NCI-H748 (cell line): ENCODE measurements at regions not wholly inside any gene's neighbourhood (a gene's known extent, or its start where the extent isn't known, plus 50 kb on each side); places are given as distances from the start of the nearest gene placed in this dataset.

Experiments used
- DNase-seq: peaks from one replicate; lab custom pipeline; 2025; ENCODE audit not compliant: unreplicated experiment; lab: John Stamatoyannopoulos, UW

DNA sequence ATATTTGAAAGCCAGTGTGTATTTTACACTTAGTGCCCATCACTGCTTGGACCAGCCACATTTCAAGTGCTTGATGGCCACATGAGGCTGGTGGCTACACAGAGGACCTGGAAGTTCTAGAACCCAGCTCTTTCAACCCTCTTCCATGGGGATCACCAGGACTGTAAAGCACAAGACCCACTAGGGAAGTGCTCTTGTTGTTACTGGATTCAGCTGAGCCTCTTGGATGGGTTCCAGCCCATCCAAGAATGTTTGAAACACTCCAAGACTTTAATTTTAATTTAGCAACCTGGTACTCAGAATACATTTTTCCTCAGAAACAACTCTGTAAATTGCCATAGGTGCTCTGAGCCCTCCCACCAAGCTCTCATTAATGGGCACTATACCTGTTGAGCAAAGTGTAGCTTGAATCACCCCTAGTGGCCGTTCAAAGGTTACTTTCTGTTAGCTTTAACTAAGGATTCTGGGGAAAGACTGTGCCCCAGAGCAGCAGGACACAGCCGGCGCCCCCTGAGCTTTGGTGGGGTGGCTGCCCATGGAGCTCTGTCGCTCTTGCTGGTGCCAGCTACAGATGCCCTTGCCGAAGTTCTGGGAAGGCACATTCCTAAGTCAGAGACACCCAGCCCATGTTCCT lies 212.4 kb downstream of the HSD17B3 start:
- DNase-seq = no peak

DNA sequence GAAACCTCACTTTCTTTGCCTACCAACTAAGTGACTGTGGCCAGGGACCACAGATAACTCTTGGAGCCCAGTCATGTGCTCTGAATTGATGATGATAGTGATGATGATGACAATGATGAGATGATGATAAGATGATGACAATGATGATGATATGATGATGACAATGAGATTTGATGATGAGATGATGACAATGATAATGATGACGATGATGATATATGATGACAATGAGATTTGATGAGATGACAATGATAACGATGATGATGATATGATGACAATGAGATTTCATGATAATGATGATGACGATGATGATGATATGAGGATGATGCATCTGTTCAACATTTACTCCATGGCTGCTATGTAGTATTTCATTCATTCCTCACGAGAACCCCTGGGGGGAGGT lies 213.0 kb downstream of the ERCC6L2 start:
- no peak for DNase-seq

DNA sequence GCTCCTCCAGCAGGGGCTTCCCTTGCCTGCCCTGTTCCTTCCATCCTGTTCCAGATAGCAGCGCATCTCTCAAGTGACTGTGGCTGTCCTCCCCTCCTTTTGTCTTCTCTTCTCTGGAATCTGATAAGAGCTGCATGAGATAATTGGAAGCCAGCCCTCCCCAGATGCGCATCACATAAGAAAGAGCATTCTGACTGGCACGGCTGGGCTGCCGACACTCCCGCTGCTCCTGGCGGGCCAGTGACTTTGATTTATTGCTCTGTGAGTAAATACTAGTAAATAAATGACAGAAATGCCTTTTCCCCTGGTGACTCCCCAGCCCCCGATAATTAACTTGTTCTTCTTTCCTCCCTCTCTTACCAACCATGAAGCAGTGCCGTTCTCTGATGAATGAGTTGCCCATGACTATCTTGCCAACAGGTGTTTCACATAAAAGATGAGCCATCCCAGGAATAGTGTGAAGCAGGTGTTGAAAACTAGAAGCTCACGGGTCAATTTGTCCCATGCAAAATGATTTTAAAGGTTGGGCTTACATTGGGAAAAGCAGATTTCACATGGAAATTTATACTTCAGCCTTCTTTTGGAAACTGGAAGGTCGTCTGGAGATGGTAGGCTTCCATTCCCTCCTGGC lies 212.3 kb downstream of the ERCC6L2 start:
- peak; percentile 75 for DNase-seq

DNA sequence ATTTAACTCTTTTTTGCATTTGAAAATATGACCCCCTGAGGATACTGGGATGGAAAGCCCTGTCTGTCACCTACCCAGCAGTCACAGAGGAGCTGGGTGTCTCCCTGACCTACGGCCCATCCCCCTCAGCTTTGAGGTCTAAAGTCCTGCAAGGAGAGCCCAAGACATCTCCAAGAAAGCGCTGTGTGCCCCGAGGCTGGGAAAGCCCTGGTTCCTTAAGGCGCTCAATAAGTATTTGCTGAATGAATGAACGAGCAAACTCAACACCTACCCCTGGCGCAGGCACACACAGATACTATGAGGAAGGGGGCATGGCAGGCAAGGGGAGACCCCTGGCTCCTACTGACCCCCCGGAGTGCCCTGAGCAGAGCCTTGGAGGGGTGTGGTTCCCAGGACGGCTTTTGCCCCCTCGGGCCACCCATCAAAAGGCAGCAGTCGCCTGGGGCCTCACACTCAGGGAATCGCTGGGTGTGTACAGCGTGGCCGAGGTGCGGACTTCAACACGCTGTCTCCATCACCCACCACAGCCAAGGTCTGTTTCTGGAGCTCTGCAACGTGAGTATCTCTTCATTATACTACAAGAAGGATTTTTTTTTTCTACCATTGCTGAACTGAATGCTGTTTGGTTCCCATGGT lies 211.6 kb downstream of the ERCC6L2 start:
- no peak for DNase-seq

DNA sequence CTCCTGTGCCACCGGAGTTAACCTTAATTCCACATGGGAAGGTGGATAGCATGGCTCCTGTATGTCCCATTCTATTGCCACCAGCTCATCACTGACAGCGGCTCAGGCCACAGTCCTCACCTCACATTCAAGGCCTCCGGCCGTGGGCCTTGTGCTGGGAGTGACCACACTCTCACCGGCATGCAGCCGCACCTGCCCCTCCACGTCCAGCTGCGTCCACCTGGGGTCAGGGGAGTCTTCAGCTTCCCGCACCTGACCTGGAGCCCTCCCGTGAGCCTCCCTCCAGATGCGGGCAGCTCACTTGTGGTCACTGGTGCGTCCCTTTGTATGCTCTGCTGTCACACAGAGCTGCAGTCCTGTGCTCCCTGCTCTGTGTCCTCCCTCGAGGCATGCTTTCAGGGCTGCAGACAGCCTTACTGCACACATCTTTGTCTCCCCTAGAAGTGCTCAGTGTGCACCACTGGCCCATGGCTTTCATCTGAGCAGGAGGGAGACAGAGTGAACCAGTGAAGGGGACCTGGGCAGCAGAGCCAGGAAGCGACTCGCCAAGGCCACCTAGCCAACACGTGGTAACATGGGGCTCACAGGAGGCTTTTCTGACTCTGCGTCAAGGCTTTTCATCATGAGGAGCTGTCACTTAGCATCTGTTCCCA lies 210.1 kb downstream of the ERCC6L2 start:
- DNase-seq = no peak

DNA sequence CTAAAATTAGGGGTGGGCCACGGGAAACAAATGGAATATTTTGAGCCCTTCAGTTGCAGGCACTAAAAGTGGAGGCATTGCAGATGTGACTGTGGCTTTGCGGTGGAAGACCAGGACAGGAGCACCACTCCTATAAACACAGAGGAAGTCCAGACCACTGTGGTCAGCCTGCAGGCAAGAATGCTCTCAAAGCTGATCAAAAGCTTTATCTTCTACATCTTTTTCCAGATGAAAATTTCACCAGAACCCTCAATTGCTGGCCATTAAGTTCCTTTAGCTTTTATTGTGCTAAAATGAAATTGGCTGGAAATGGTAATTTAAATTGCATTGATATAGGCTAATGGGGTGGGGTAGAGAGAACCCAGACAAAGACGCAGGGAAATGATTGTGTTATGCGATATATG lies 208.8 kb downstream of the ERCC6L2 start:
- DNase-seq = no peak

DNA sequence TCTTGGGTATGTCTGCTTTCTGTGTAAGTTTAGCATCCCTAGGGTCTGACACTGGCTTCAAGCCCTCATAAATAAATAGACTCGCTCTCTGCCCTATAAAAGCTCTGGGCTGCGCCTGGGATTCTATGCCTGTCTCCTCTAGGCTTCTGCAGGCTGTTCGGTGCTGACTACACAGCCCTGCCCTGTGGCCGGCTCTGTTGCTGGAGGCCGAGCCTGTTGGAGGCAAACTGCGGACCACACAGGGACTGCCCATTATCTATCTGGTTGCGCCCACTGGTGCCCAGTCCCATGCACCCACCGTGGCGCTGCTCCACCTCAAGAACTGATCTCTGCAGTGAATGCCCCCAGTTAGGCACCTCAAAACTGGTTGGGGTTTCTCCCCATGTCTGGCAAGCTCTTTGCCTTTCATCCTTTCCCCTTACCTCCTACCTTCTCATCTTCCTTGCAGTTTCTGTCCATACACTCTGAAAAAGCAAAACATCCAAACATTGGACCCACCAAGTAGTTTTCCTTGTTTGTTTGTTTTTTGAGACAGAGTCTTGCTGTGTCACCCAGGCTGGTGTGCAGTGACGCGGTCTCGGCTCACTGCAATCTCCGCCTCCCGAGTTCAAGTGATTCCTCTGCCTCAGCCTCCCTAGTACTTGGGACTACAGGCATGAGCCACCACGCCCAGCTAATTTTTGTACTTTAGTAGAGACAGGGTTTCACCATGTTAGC lies 207.2 kb downstream of the ERCC6L2 start:
- no peak for DNase-seq

DNA sequence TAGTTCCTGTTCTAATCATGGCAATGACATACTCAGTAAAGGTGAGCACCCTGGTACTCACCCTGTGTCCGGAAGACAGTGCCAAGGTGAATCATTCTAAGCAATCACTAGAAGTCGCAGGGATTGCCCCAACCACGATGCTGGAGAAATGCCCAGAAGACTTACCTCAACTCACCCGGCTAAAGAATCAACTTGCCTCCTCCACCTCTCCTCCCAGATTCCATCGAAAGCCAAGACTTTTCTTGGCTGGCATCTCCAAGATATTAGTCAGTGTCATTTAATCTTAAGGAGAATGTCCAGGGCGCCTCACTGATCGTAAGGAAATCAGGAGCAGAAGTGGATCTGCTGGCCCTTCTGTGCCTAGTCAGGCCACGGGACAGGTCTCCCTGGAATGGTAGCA lies 204.9 kb downstream of the ERCC6L2 start:
- no peak for DNase-seq

DNA sequence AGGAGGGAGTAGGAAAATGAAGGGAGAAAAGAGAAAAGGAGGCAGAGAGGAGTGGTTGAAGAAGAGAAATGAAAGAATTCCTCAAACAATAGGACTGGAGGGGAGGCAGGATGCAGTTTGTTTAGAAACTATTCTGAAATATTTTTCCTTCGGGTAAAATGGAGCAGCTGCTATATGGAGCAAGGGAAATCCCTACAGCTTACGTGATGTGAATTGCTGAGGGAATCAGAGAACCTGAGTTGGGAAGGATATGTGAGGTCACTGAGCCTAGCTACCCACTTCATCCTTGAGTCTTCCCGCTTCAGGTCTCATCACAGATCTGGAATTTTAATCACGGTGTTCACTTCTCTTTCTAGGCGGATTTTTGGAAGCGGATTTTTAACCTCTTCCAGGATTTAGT lies 204.3 kb downstream of the ERCC6L2 start:
- DNase-seq = no peak

DNA sequence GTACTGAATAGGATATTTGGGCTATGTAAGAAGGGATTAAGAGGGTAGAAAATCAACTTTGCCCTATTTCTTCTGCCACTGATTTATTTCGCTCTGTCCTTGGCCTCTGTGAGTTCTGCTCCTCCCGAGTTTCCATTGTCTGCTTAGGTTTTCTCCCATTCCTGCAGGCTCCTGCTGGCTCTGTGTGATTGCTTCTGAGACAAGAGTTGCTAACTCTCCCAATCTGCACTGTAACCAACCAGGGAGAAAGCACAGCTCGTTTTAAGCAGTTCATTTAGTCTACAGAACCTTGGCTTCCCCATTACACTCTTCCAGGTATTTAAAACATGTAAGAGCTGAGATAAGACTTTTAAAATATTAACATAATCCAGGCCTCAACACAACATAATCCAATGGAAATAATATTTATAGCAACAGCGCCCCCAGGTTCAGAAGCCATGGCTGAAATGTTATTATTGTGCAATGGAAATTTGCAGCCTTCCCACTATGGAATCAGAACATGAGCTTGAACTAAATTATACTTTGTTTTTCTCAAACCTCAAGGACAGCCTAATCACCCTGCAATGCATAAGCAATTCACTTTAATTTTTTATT lies 203.5 kb downstream of the ERCC6L2 start:
- no peak for DNase-seq

DNA sequence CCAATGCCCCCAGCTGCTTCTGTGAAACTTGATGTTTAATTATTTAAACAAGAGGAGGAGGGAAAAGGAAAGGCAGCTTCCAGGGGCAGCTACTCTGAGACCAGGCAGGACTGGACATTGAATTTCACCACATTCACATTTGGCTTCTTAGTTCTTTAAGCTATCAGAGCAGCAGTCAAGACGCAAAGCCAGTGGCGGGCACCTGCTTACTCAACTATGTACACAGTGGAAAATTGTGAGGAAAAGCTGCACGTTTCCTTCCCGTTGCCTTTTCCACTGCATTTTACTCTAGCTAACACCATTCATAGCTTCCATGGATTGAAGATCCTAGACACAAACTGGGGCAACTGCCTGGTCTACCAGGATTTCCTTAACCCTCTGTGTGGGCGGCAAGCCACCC lies 200.3 kb downstream of the ERCC6L2 start:
- no peak for DNase-seq

DNA sequence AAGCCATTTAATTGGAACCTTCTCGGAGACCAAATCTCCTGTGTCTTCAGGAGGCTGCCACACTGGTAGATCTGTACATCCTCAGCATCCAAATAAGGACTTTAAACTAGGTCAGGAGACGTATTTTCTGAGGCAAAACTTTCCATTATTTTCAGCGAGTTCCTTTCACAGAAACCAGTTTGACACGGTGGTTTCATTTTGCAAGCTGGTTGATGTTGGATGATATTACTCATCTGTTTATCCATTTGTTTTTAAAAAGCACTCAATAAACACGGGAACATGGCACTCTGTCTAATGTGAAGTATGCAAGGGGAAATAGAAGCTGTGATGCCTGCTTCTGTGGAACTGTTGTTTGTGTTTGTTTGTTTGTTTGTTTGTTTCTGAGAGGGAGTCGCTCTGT lies 199.6 kb downstream of the ERCC6L2 start:
- DNase-seq = no peak

DNA sequence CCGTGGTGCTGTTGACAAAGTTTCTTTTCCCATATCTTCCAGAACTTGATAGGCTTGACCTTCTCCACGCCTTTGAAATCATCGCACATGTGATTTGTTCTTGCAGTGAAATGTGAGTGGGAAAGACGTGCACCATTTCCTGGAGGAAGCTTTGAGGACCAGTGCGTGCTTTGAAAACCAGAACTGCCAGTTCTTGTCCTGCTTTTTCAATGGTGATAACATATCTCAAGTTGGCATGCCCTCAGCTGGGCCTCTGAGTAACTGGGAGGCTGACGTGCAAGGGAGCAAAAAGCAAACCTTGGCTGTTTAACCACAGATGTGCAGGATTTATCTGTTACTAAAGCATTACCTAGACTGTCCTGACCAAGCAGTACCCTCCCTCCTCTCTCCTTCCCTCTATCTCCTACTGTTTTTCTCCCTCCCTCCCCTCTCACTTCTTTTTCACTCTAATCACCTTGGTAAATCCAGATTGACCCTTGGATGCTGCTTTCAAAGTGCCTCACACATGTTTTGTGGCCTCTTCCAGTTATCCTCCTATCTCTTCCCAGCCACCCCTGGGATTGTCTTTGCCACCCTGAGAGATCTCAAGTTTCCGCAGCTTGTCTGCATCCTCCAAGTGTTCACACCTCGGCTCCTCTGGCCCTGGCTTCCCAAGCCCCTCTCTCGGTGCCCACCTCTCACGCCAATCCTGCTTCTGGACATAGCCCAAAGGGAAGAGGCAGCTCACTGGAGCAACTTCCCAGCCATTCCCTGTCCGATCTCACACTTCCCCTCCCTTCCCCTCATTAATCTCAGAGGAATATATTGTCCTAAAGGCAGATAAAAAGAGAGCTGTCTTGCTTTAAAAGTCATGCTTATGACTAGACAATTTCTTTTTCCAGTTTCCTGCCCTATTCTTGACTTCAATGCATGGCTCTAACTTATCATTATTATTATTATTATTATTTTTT lies 198.3 kb downstream of the ERCC6L2 start:
- DNase-seq = no peak

DNA sequence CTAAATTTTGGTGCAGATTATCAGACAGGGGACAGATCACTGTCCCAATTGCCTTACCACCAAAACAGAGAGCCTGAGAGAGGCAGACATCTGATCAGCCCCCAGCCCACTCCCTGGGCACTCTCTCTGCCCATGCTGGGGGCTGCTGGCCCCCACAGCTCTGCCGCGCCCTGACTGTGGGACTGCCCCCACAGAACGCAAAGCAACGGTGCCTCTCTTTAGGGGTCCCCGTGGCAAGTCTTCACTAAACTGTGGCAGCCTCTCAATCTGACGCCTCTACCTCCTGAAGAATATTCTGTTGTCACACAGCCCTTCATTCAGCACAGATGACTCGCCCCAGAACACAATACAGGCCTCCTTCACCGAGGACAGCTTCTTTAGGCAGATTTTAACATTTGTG lies 197.4 kb downstream of the ERCC6L2 start:
- no peak for DNase-seq

DNA sequence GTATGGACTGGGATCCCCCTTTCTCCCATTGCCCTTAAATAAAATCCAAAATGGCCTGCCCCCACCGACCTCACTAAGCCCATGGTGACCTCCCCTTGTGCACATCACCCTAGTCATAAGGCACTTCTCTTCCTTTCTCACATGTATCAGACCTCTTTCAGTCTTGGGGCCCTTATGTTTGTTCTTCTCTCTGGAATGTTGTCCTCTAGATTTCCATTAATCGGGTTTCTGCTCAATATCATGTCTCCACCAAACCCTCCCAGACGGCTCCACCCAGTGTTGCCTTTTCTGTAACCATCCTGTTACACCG lies 196.3 kb downstream of the ERCC6L2 start:
- DNase-seq = no peak

DNA sequence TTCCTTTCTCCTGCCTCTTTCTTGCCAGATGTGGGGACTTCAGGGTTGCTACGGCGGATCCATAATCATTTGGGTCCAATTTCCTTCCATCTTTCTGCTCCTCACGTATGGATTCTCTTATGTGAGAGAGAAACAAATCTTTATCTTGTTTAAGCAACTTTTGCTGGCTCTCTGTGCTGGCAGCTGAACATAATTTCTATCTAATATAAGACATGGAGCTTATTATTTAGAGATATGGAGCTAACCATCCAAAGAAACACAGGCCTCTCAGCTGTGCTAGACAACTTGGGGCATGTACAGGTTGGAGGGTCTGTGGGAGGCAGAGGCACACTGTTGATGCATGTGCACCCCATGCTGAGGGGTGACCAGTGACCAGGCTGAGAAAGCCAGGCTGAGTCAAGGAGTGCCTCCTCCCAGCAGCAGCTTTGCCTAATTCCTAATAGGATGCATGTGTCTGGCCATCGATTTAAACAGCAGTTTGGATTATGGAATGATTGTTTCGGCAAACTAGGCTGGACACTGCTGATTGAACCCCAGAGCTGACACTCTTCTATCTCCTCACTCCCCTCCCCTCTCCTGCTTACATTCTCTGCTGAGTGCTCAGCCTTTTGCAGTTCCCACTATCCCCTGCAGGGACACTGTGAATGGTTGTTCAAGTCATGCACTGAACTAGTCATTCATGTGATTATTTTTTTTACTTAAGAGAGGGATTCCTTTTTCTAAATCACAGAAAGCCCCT lies 195.8 kb downstream of the ERCC6L2 start:
- peak; percentile 20 for DNase-seq

DNA sequence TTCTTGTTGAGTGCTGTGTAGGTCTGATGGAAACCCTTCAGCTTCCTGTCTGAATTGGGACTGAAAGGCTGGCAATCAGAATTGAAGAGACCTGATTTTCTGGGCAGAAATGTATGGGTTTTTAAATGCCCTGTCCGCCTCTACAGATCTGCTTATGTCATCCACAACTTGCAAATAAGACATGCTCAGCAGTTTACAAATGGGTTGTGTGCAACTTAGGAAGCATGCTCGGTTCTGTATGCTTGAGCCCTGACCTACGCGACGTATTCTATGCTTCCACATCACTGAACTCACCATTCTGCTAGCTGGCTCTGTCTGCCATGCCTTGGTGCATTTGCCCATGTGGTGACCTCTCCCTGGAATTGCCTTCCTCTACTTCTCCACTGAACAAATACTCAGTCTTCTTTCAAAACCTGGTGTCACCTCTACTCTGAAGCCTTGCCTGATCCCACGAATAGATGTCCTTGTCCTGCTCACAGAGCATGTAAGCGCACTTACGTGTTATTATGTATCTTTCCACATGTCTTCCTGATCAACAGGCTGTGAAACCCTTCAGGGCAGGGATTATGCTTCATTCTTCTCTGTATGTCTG lies 194.2 kb downstream of the ERCC6L2 start:
- no peak for DNase-seq

DNA sequence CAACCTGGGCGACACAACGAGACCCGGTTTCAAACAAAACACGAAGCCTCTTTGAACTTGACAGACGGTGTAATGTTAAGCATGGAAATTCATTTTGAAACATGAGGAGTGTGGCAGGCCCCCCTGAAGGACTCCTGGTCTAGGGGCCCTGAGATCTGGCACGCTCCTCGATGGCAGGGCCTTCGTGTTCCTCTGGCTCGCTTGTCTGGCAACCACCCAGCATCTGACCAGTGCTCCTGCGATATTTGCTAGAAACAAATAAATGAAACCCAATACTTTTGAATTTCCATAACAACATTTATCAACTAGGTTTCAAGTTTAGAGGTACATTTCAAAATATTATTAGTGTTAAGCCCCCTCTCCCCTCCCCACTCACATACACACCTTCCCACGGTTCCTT lies 193.0 kb downstream of the ERCC6L2 start:
- no peak for DNase-seq

DNA sequence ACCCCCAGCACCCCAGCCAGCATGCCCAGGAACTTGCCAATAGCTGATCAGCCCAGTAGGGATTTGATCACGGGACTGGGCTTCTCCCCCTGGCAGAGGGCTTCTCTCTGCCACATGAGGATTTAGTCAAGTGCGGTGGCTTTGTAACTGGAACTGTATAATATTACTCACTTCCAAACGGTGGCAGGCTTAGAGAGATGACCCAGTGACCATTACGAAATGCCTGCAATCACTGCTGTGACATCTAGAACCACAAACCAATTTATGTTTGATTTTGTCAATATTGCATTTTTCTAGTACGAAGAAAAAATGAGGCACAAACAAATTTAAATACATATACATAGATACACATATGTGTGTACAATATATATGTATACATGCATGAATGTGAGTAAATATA lies 192.1 kb downstream of the ERCC6L2 start:
- DNase-seq = no peak
